ENCODE measurements at regions not wholly inside any gene's neighbourhood (a gene's known extent, or its start where the extent isn't known, plus 50 kb on each side); places are given as distances from the start of the nearest gene placed in this dataset.

DNA sequence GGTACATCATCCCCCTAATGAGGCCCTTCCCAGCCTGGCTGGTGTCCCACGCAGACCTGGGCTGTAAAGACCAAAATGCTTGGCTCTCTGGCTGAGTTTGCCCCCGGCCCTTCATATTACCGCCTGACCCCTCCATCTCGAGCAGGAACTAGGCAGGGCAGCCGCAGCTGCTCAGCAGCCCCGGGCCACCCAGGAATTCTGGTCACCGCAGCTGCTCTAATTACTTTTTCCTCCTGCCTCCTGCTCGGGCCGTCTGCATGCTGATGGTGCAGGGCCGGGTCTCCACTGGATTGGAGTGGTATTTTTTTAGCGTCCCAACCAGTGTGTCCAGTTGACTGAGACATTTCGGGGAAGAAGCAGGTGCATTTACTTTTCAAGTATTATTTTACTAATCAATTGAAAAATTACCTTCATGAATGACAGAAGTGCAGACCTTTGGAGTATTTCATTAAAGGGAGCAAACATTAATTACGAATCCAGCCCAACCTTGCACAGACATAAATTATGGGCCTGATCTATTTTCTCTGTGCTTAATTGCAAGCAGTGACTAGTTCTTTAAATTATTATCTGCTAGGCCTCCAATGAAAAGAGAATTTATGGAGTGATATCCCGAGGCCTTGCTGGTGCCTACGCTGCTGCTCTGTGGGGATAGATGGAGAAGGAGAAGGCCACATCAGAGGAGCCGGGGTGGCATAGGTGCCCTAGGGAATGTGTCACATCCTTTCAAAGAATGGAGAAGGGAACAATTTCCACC, 176.2 kb downstream of the CYLD start:
- DNase-seq (ENCODE audit: low spot score), result no peak

DNA sequence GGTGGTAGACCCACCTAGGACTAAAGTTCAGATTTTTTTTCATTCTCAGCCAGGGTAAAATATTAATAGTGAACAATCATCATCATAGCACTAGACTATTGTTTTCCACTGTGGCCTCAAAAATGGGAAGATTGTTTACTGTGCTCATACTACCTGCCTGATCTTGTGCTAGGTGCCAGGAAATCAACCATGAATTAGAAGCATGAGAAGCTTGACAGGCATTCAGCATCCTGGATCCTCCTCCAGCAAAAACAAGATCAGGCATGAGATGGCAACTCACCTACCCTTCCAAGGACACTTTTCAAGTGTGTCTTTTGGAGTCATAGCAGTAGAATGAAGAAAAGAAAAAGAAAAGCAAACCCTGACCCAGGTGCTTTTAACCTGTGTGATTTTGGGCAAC, 174.2 kb downstream of the CYLD start:
- DNase-seq (ENCODE audit: low spot score), result no peak

DNA sequence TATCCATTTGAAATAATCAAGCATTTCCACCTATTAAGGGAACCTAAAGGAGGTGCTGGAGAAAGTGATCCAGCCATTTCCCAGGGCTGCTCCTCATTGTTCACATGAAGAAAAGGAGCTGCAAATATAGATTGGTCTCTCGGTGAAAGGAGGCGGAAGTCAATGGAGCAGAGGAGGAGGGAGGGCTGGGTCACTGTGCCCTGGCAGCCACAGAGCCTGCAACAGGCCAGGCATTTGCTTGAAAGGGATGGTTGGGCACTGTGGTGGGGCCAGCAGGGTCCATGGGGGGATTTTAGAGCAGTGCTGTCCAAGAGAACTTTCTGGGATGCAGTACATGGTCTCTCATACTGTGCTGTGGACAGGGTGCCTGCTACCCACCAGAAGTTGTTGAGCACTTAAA, 173.2 kb downstream of the CYLD start:
- DNase-seq (ENCODE audit: low spot score), result no peak

DNA sequence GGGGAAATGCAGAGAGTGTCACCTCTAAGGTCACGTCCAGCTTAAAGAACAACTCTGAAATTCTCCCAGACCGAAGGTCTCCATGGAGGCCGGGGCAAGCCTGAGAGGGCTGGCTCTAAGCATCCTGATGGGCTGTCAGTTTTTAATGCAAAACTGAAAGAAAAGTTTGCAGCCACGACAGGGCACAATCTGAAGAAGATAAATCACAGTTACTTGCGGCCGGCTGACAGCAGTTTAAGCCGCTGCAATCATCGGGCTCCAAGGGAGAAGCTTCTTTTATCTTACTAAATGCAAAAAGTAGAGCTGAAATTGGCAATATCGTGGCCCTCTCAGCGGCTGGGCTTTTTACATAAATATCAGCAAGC, 168.8 kb downstream of the CYLD start:
- no peak for DNase-seq (ENCODE audit: low spot score)

DNA sequence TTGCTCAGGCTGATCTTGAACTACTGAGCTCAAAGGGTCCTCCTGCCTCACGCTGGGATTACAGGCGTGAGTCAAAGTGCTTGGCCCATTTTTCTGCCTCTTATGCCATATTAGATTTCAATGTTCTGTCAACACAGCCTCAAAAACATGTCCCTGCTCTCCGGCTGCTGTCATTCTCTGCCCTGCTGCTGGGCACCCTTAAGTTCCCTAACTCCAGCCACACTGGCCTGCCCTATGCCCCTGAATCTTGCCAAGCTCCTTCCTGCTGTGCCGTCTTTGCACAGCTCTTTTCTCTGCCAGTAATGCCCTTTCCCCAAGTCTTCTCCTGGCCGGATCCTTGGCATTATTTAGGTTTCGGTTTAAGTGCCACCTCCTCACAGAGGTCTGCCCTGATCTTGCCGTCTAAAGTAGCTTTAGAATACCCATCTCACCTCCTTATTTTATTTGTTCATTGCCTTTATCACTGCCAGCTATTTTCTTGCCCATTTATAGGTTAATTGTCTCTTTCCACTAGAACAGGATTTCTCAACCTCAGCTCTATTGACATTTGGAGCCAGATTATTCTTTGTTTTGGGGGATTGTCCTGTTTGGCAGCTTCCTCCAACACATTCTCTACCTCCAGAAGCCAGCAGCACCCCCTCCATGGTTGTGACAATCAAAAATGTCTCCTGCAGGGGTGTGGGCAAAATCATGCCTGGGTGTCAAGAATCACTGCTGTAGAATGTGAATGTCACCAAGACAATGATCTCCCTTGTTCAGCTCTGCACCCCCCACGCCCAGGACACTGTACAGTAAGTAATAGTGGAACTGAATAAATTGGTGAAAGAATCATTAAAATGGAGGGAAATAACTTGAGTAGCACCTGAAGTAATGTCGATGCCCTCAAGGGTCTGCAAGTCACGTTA, 168.2 kb downstream of the CYLD start:
- DNase-seq (ENCODE audit: low spot score), result no peak

DNA sequence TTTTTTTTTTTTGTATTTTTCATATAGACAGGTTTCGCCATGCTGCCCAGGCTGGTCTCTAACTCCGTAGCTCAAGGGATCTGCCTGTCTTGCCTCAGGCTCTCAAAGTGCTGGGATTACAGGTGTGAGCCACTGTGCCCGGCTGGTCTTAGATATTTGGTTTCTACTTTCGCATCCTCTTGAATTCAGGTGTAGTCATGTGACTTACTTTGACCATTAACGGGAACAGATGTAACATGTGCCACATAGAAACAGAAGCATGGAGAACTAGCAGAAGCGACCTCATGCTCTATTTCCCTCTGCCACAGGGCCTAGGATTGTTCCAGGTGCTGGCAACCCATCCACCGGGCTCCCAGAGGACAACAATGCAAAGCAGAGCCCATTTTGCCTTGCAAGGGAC, 166.6 kb downstream of the CYLD start:
- no peak for DNase-seq (ENCODE audit: low spot score)

DNA sequence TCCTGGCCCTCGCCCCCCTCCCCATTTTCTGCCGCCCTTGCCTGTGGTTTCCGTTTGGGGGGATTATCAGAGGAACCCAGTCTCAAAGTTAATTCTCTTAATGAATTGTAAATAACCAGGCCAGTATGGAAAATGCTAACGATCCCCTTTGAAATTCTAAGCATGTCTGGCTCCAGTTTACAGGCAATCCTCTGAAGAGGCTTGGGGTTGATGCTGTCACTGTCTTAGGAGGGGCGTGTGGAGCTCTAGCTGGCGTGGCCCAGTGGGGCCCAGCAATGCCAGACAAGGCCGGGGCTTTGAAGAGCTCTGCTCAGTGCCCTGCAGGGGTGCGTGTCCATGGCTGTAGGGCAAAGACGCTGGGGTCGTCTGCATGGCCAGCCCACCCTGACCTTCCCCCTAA, 164.6 kb downstream of the CYLD start:
- DNase-seq (ENCODE audit: low spot score), result no peak

DNA sequence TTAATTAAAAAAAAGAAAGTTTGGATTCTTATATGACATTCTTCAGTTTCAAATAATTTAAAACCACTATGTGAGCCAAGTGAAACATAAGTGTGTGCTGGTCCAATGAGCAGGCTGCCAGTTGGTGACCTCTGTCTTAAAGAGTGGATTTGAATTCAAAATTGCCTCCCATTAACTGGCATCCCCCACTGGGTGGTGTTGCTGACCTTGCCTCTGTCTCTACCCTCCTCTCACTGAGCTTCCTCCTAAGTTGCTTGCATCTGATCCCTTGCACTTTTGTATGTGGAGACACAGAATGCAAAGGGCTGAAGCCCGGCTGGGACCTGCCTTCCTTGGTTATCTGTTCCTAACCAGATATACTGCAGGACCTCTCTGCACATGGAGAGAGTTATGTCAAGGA, 160.6 kb downstream of the CYLD start:
- peak; percentile 4 for DNase-seq (ENCODE audit: low spot score)

DNA sequence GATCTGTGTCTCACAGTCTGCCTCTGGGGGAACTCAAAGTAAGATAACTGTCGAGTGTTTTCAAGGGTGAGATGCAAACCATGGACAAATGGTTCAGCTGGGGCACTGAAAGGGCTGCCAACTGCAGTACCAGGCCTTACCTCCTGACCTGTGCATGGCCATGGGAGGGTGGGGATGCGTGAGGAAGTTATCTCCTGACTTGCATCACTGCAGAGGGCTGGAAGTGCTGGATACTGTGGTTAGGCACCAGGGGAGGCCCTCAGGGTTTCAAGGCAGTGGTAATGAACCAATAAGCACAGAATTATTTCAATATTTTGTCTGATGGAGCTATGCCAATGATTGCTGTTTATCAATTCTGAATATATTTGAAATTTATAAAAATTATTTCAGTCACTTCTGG, 159.2 kb downstream of the CYLD start:
- DNase-seq (ENCODE audit: low spot score), result no peak

DNA sequence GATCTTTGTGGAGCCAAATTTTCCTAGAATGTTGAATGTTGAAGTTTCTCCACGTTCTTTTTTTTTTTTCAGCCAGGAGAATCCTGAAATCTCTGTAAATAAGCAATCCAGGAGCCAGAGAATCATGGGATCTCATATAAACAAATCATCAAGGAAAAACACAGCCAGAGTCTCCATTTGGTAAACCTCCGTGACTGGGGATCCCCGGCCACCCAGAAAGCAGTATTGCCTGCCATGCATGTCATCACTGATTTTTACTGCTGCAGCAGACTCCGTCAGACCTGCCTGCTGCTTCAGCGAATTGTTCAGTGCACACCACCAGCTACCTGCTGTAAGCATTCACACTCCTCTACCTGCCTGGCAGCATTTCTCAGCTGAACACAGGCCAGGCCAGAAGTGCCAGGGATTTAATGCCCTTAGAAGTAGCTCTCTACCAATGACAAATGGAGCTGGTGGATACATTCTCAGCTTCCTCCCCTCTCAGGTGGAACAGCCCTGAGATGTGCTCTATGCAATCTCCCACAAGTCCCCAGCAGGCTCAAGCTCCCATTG, 158.6 kb downstream of the CYLD start:
- no peak for DNase-seq (ENCODE audit: low spot score)

DNA sequence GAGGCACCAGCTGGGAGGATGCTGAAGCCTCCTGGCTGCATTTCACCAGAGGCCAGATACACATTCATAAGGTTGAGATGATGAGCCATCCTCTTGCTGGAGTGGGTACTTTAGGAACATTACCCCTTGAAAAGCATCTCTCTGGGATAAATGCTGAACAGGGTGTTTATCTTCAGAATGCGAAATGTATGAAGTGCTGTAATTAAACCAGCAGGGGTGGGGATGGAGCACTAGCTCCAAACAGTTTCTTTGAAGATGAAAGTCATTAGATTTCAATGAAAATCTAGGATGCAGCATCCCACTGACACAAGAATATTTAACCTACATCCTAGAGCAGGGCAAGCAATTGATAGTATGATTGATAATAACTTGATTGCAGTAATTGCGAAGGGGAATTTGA, 158.1 kb downstream of the CYLD start:
- DNase-seq (ENCODE audit: low spot score), result no peak

DNA sequence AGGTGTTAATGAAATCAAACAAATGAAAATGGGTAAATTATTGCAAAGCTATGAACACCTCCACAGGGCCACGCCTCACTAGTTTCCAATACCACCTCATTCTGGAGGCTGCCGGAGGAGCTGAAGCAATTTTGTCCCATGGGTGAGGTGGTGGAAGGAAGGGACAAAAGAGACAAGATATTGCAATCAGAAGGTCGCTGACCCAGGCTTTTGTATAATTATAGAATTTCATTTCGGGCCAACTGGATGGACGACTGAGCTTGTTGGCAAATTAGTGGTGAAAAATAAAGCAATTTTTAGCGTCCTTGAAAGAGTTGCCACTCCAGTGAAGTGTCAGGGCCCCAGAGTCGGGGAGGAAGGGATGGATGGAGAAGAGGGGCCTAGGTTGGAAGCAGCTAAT, 147.9 kb downstream of the CYLD start:
- no peak for DNase-seq (ENCODE audit: low spot score)

DNA sequence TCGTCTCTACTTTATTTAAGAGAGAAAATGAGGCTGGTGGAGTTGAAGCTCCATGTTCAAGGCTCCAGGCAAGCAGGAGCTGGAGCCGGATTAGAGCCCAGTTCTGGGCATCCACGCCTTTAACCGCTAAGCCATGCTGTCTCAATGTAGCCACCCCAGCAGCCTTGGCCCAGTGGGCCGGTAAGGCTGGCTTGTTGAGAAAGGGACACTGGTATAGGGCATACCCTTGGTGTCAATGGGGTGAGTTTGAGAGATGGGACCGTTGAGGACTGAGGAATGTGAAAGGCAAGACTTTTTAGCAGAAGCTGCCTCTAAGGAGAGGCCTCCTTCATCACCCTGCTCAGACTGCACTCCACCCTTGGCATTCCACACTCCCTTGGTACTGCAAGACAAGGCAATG, 147.4 kb downstream of the CYLD start:
- DNase-seq (ENCODE audit: low spot score), result no peak

DNA sequence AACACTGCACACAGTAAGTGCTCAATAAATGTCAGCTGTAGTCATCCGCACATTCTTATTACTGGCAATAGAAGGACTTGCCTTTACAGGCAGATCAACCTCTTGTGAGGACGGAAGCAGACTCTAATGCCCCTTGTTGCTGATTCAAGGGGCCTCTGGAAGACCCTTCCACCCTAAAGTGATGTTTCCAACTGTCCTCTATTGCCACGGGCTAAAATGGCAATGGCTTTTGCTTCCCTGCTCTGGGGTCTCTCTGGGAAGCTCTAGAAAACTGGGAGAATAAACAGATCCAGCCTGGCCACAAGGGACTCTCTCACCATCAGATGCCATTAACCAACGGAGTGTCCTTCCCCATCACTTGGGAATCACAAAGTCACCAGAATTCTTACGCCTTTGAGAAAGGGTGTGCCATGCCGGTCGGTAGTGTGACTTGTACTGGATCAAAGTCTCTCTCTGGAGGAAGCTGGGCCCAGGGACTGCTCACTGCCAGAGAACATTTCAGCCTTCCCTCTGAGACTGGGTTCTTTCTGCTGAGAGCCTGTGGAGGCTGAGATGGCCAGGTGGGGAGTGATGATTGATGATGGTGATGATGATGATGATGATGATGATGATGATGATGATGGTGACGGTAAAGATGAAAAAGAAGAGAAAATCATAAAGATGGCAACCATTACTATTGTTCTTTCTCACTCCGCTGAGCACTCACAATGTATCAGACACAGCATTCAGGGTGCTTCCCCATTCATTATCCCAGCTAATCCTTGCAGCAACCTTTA, 146.8 kb downstream of the CYLD start:
- DNase-seq (ENCODE audit: low spot score), result no peak

DNA sequence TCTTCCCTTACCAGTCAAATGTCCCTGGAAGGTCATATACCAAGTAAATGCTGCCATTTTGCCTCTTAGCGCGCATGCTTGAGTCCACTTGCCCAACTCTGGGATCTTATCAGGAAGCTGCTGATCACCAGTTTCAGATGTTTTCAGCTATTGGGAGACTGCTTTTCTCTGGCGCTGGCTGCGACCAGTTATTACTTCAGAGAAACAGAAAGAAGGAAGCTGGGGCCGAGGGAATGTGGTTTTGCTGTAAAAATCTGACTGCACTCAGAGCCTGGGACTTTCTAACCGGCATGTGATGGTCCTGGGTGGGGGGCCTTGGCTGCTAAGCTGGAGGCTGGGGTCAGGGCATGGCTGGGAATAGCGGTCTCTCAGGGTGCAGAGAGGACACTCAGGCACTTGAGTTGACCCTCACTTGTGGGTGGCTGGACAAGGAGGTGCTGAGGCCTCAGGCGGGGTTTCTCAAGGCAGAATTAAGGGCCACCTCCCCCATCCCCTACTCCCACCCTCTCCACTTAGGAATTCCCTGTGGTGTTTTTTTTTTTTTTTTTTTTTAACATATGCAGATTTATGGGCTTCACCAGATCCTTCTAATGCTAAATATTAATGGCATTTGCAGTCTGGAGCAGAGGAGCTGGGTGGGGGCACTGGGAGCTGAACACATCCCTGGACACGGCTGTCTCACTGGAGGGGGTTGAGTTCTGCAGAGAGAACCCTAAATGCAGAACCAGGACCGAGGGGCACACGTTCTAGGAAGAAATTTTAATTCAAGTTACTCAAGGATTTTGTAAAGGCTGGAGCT, 145.8 kb downstream of the CYLD start:
- no peak for DNase-seq (ENCODE audit: low spot score)

DNA sequence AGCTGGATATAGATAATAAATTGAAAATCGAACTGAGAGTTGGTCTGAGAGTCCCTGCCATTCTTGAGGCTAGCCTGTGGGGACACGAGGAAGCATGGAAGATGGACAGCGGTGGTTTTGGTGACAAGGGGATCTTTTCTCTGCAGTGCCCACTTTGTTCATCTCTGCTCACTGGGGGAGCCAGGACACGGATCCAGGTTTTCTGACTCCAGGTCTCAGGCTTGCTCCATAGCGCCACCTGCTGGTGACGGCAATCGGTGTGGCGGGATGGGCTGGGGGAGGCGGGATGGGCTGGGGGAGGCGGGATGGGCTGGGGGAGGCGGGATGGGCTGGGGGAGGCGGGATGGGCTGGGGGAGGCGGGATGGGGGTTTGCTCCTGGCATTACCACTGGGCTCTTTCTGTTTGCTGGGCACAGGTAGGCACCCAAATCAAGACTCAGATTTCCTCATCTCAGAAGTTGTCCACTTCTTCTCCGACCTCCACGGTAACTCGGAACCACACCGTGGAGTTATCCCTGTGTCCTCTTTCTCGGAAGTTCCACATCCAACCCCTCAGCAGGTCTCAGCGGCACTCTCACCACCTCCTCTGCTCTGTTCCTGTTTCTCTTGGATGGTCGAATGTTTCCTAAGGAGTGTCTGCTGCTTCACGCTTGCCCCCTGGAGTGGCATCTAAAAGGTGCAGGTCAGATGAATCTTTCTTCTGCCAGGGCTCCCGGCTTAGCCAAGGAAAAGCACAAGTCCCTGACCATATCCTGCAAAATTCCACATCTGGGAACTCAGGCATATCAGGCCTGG, 142.4 kb downstream of the CYLD start:
- DNase-seq (ENCODE audit: low spot score), result peak; percentile 29

DNA sequence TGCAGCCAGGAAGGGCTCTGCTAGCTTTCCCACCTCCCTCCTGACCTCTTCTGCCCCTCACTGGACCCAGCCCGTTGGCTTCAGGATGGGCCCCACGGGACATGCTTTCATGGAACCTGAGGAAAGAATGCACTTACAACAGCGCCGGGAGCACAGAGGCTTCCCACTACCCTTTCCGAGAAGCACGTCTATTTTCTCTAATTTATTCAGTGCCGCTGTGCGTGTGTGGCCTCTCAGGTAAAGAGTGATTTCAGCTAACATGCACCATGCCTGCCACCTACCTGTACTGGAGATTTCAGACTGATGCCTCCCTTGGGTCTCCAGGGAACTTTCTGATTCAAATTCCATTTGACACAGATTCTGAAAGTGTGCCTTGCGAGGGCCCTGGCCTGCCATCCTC, 140.1 kb downstream of the CYLD start:
- no peak for DNase-seq (ENCODE audit: low spot score)

DNA sequence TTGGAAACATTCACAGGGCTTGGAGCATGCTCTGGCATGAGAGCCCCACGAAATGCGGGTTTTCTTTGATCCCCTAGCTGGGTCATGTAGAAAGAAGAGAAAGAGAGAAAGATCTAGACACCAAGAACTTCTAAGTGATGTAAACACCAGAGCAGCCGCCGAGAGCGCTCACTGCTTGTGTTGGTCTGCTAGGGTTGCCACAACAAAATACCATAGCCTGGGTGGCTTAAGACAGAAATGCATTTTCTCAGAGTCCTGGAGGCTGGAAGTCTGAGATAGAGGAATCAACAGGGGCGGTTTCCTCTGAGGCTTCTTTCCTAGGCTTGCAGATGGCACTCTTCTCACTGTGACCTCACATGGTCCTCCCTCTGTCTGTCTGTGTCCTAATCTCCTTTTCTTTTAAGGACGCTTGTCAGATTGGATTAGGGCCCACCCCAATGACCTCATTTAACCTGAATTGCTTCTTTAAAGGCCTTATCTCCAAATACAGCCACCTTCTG, 139.5 kb downstream of the CYLD start:
- DNase-seq (ENCODE audit: low spot score), result no peak

DNA sequence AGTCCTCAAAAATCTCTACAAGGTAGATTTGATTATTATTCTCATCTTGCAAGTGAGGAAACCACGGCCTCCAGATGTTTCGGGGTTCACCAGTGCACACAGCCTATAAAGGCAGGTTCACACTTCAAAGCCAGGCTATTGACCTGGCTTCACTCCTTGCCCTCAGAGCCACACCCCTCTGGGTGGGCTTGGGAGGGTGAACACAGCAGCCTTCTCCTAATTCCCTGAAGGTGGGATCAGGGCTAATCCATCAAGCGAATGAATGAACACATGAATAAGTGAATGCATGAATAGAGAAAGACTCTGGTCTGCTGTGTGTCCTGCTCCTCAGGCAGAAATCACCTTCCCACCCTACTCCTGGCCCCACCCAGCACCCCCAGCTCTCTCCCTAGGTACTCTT, 139.0 kb downstream of the CYLD start:
- DNase-seq (ENCODE audit: low spot score), result no peak

DNA sequence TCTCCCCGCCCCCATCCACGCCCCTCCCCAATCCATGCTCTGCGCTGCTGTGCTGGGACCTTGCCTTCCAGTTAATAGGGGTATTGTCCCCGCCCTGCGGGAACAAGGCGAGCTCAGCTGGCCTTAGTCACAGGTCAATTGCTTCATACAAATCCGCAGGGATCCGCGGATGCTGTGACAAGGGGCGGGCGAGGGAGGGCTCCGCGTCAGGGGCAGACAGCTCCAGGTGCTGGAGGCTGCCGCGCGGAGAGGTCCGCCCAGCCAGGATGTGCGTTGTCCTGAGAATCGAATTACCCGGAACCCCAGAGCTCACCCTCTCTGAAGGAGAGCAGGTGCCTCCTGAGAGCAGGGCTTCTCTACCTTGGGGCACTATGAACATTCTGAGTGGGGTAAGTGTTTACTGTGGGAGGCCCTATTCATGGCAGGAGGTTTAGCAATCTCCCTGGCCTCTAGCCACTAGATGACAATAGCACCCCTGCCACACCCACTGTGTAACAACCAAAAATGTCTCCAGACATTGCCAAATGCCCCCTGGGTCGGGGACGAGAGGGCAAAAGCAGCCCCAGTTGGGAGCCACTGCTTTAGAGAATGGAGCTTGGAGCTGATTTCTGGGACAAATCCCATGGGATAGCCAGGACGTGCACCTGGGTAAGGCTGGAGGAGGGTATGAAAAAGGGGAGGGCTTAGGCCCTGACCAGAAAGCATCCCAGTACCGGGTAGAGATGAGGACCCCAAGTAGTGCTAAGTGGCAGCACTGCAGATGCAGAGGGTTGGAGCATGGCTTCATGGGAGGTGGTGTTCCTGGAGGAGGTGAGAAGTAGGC, 138.2 kb downstream of the CYLD start:
- no peak for DNase-seq (ENCODE audit: low spot score)

All from NAMALWA (cell line).